Vagina (tissue), 2 donors: ENCODE measurements at regions not wholly inside any gene's neighbourhood (a gene's known extent, or its start where the extent isn't known, plus 50 kb on each side); places are given as distances from the start of the nearest gene placed in this dataset.

ENCODE experiments used
- CTCF ChIP-seq, 3 experiments: fragments of 450-650 bp in 2 of 3; fragments of 200-600 bp in 1 of 3; sonication (generic) in 1 of 3; IDR thresholded peaks; one replicate each; pipeline ENCODE4 v1.5.1; 2017 to 2019; ENCODE audit warnings: antibody characterized with exemption in 3 of 3, mild to moderate bottlenecking in 2 of 3, moderate library complexity in 2 of 3
- POLR2A ChIP-seq, 2 donors: fragments of 450-650 bp; IDR thresholded peaks; one replicate each; pipeline ENCODE4 v1.6.1; 2017; ENCODE audit warnings: antibody characterized with exemption in 2 of 2, mild to moderate bottlenecking in 2 of 2, moderate library complexity in 2 of 2

- TF ChIP-seq POLR2A (IDR thresholded peaks at IDR 0.05) (no peak), CTCF (IDR thresholded peaks at IDR 0.05) (no peak)
Observed at GRCh38 chr2:134008837-134009236, 245.0 kb upstream of the MGAT5 start.
